H1 (cell line): ENCODE measurements at regions not wholly inside any gene's neighbourhood (a gene's known extent, or its start where the extent isn't known, plus 50 kb on each side); places are given as distances from the start of the nearest gene placed in this dataset.

Experiments
- BACH1 ChIP-seq: IDR thresholded peaks from 2 replicates; pipeline ENCODE4 v1.6.1; 2012; ENCODE audit warnings: low read length, improper control_type of control experiment
- BCL11A ChIP-seq, 2 experiments: IDR thresholded peaks; one replicate each; pipeline ENCODE4 v1.6.1; 2011; ENCODE audit warnings: low read depth in 2 of 2, low read length in 2 of 2, mild to moderate bottlenecking in 2 of 2
- CHD1 ChIP-seq: IDR thresholded peaks from 2 replicates; pipeline ENCODE4 v1.6.1; 2012; ENCODE audit warnings: low read depth, low read length, improper control_type of control experiment
- CHD7 ChIP-seq: fragments of 300-600 bp; sonication (generic); IDR thresholded peaks from 2 replicates; pipeline ENCODE4 v1.7.1; 2012; ENCODE audit warnings: low read length, moderate library complexity, mild to moderate bottlenecking, inconsistent platforms; ENCODE audit not compliant: insufficient replicate concordance
- EGR1 ChIP-seq: IDR thresholded peaks from 2 replicates; pipeline ENCODE4 v1.6.1; 2011; ENCODE audit warnings: low read depth, low read length, borderline replicate concordance
- EZH2 ChIP-seq: fragments of 200-600 bp; sonication (generic); IDR thresholded peaks from 2 replicates; pipeline ENCODE4 v1.7.1; 2012; ENCODE audit warnings: low read depth, mild to moderate bottlenecking, moderate library complexity, low read length, inconsistent platforms; ENCODE audit not compliant: severe bottlenecking
- JUND ChIP-seq: IDR thresholded peaks from 2 replicates; pipeline ENCODE4 v1.6.1; 2011; ENCODE audit warnings: mild to moderate bottlenecking, improper control_type of control experiment, low read length
- MAFK ChIP-seq: IDR thresholded peaks from 2 replicates; pipeline ENCODE4 v1.6.1; 2012; ENCODE audit warnings: low read depth, mild to moderate bottlenecking, improper control_type of control experiment, low read length
- PHF8 ChIP-seq: fragments of 200-600 bp; sonication (generic); conservative IDR thresholded peaks from 2 replicates; pipeline ENCODE4 v1.7.1; 2012; ENCODE audit warnings: low read depth, mild to moderate bottlenecking, inconsistent platforms, low read length, moderate library complexity
- POLR2AphosphoS5 ChIP-seq: IDR thresholded peaks from 2 replicates; pipeline ENCODE4 v1.6.1; 2011; ENCODE audit warnings: low read depth, low read length
- SP4 ChIP-seq: IDR thresholded peaks from 2 replicates; pipeline ENCODE4 v1.6.1; 2012; ENCODE audit warnings: low read length, inconsistent platforms
- TAF7 ChIP-seq: optimal IDR thresholded peaks from 2 replicates; pipeline ENCODE3; 2011; ENCODE audit warnings: low read depth, mild to moderate bottlenecking, inconsistent platforms, low read length, moderate library complexity, borderline replicate concordance

DNA sequence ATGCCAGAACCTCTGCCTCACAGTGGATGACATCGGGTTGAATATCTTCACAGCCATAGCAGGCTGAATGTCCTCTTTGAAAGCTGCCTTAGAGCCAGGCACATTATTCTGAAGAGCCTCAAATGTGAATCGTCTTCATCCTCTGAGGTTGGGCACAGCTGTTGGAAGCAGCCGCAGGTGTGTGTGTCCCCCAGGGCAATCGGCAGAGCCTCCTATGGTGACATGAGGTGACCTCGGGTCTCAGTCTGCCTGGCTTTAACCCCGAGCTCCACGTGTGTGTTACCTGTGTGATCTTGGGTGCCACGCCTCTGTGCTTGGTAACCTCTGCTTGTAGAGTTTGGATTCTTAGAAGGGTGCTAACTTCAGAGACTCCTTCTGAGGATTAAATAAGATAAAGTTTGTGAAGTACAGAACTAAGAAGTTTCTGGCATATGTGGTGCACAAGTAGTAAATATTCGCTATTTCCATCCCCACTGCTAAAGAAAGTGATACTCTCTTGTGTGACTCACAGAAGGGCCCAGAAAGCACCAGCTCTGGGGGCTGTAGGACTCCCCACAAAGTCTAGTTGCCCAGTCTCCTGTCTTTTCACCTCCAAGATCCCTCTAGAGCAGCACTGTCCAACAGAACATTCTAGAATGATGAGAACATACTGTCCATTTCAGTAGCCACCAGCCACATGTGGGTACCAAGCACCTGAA lies 500.9 kb downstream of the NPHP4 start (continued):
- TF ChIP-seq CHD7 (no peak), JUND (no peak), EZH2 (no peak), SP4 (no peak), CHD1 (no peak), PHF8 (no peak), BACH1 (no peak), BCL11A (IDR thresholded peaks at IDR 0.05; ENCODE audit: low read depth in 2 of 2, low read length in 2 of 2) (no peak), TAF7 (no peak), POLR2AphosphoS5 (no peak), MAFK (no peak), EGR1 (no peak)
